Colonic mucosa (tissue), 4 donors: ENCODE measurements at regions not wholly inside any gene's neighbourhood (a gene's known extent, or its start where the extent isn't known, plus 50 kb on each side); places are given as distances from the start of the nearest gene placed in this dataset.
"Not testable (repeated sequence)": the region's sequence is repeated elsewhere in the genome, so short reads cannot be mapped to it uniquely, and the experiment has no call there.

ENCODE experiments used
- DNase-seq: peaks from one replicate; pipeline ENCODE4 v3.0.0-alpha.2; 2020
- H3K27ac ChIP-seq: fragments of 200-600 bp; one replicate; pipeline ENCODE4 v1.8.0; 2021
- H3K27me3 ChIP-seq: fragments of 200-600 bp; one replicate; pipeline ENCODE4 v1.8.0; 2021
- H3K36me3 ChIP-seq: fragments of 200-600 bp; one replicate; pipeline ENCODE4 v1.8.0; 2021
- H3K4me1 ChIP-seq: fragments of 200-600 bp; one replicate; pipeline ENCODE4 v1.8.0; 2021; ENCODE audit warnings: mild to moderate bottlenecking
- H3K4me3 ChIP-seq: fragments of 200-600 bp; one replicate; pipeline ENCODE4 v1.8.0; 2021
- H3K9ac ChIP-seq, 2 donors: one replicate each; pipeline ENCODE4 v1.7.0; 2013; ENCODE audit warnings: control low read depth in 2 of 2, low read depth in 2 of 2, low read length in 2 of 2
- H3K9me3 ChIP-seq: fragments of 200-600 bp; one replicate; pipeline ENCODE4 v1.8.0; 2021
- CTCF ChIP-seq: fragments of 200-600 bp; IDR thresholded peaks from one replicate; pipeline ENCODE4 v1.8.0; 2022; ENCODE audit warnings: antibody characterized with exemption, mild to moderate bottlenecking
- intact Hi-C: fragments of 100-400 bp; cut with DNase I; formaldehyde crosslinking; loops from one replicate; pipeline ENCODE4 v1.14.1; 2022
- donor health status: healthy.
- donor health status: DM: no; HTN: no; CAD: no.
- donor health status: DM: no; HTN: no; CAD: no.

DNA sequence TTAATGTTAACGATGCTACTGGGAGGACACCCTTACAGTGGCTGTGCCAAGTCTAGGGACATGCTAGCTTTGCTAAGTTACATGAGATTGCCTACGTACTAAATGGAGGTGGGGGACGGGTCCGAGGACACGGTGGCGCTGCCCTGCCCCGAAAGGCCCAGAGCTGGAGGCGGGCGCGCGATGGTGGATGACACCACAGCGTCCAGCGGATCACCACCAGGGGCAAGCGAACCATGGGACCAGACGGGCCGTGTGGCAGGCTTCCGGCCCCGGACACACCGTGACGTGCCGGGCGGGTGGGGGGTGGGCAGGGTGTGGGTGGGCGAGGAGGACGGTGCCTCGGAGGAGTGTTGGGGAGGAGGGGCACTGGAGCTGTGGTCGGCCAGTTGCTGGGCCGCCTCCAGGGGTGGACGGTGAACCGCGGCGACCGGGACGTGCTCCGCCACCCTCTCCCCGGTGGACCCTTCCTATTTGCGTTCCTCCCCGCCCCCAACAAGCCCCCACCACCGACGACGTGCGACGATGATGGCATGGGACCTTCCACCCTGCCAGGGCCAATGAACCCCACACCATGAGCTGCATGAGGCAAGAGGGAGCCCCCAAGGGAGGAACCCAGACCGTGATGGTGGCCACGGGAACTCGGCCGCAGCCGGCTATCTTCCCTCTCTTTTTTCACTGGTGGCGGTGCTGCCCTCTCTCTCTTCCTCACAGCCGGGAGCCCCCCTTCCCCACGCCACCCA is 773.3 kb upstream of the DEFB115 start:
- no peaks in the 10 kb centered on the region for H3K27me3 ChIP-seq
- no peak overlapping the region for H3K9ac ChIP-seq
- H3K27ac ChIP-seq, result no peak overlapping the region
- no peaks in the 10 kb centered on the region for H3K36me3 ChIP-seq
- DNase-seq, result no peak
- H3K4me1 ChIP-seq, result no peaks in the 10 kb centered on the region
- intact Hi-C loops, result no loop called here
- H3K4me3 ChIP-seq, result no peak overlapping the region
- TF ChIP-seq CTCF, result no peak
- H3K9me3 ChIP-seq, result no peaks in the 10 kb centered on the region

DNA sequence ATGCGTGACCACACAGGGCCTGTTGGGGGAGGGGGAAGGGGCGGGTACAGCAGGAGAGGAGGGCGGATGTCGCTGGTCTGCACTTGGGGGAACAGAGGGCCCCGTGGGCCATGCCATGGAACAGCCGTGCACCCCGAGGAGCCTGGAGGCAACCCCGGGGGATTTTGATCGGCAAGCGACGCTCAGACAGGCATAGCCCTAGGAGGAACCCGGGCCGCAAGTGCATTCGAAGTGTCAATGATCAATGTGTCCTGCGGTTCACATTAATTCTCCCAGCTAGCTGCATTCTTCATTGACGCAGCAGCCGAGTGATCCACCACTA is 772.8 kb upstream of the DEFB115 start:
- Histone ChIP-seq H3K9me3 (no peaks in the 10 kb centered on the region), H3K27me3 (no peaks in the 10 kb centered on the region), H3K9ac (no peak overlapping the region), H3K36me3 (no peaks in the 10 kb centered on the region), H3K4me1 (no peaks in the 10 kb centered on the region), H3K4me3 (no peak overlapping the region), H3K27ac (no peak overlapping the region)
- intact Hi-C loops, result no loop called here
- no peak for TF ChIP-seq CTCF
- no peak for DNase-seq

DNA sequence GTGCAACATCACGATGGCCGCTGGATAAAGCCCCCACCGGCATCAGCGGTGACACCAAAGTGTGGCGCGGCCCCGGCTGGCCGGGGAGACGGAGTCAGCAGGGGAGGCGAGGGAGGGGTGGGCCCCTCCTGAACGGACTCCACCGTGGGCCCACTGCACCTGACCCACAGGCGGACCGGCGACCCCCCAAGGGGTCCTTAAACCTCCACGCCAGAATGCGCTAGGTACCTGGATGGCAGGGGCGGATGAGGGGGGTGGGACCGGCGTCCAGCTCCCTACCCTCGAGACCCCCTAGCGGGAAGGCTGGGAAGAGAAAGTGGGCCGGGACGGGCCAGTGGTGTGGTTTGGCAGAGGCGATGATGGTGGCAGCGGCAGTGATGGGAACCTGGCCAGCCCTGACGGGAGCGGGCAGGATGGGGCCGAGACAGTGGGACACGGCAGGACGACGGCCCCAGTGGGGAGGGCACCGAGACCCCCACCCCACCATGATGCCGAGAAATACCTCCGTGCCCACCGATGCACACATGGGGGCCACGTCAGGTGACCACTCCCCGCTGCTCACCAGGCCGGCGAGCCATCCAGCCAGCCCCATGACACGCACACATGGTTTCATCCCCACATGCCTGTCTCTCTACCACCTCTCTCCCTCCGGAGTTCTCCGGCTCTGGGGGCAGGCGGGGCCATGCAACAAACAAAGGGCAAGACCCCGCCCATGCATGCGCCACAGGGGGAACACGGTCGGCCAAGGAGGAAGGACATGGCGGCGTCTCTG is 771.9 kb upstream of the DEFB115 start:
- no peak for DNase-seq
- Histone ChIP-seq H3K4me1 (no peaks in the 10 kb centered on the region), H3K9me3 (no peaks in the 10 kb centered on the region), H3K4me3 (no peak overlapping the region), H3K36me3 (no peaks in the 10 kb centered on the region), H3K27me3 (no peaks in the 10 kb centered on the region), H3K9ac (no peak overlapping the region), H3K27ac (no peak overlapping the region)
- intact Hi-C loops, result no loop called here
- TF ChIP-seq CTCF, result no peak

DNA sequence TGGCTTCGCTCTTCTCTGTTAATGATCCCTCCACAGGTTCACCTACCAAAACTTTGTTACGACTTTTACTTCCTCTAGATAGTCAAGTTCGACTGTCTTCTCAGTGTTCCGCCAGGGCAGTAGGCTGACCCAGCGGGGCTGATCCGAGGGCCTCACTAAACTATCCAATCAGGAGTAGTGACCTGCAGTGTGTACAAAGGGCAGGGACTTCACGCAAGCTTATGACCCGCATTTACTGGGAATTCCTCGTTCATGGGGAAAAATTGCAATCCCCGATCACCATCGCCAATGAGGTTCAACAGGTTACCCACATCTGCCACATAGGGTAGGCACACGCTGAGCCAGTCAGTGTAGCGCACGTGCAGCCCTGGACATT is 771.4 kb upstream of the DEFB115 start:
- no peak for DNase-seq
- no peak for TF ChIP-seq CTCF
- Histone ChIP-seq H3K27ac (no peak overlapping the region), H3K9ac (no peak overlapping the region), H3K9me3 (no peaks in the 10 kb centered on the region), H3K4me3 (no peak overlapping the region), H3K27me3 (no peaks in the 10 kb centered on the region), H3K36me3 (no peaks in the 10 kb centered on the region), H3K4me1 (no peaks in the 10 kb centered on the region)
- intact Hi-C loops, result no loop called here

- H3K4me1 ChIP-seq, H3K4me3 ChIP-seq, H3K36me3 ChIP-seq, H3K27me3 ChIP-seq, intact Hi-C loops, DNase-seq, H3K9me3 ChIP-seq, H3K27ac ChIP-seq, H3K9ac ChIP-seq: not testable (repeated sequence)
Measured at GRCh38 chr20:30487461-30487860, 770.0 kb upstream of the DEFB115 start.
